ENCODE measurements at regions not wholly inside any gene's neighbourhood (a gene's known extent, or its start where the extent isn't known, plus 50 kb on each side); places are given as distances from the start of the nearest gene placed in this dataset.

DNA sequence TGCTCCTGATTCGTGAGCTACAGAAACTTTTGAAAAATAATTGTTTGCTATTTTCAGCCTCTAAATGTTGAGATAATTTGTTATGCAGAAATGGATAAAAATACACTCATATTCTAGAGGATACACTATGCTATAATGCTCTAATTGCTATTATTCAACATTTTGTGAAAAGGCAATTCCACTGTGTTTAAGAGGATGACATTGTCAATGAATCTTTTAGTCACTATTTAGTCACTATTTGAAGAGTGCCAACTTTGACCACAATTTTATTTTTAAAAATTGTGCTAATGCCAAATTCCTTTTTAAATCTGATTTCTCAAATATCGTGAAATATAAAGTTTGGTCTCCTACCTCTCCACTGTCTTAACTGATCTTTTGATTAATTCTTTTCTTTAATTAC, 604.9 kb upstream of the KCNMB2 start:
- FAIRE-seq, result no peak

DNA sequence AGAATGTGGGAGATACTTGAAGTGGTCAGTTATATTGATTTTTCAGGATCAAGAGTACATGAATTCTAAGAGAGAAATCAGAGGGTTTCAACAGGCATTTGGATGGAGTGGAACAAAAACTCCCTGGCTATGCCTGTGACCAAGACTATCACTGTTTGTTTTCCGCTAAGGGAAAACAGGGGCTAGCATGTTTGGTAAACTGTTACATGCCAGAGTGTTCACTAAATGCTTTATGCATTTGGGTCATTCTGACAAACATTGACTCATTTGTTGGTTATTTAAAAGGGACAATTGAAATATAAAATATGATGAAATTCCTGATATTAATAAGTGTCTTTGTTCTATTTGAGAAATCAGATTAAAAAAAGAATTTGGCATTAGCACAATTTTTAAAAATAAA, 603.9 kb upstream of the KCNMB2 start:
- no peak for FAIRE-seq

DNA sequence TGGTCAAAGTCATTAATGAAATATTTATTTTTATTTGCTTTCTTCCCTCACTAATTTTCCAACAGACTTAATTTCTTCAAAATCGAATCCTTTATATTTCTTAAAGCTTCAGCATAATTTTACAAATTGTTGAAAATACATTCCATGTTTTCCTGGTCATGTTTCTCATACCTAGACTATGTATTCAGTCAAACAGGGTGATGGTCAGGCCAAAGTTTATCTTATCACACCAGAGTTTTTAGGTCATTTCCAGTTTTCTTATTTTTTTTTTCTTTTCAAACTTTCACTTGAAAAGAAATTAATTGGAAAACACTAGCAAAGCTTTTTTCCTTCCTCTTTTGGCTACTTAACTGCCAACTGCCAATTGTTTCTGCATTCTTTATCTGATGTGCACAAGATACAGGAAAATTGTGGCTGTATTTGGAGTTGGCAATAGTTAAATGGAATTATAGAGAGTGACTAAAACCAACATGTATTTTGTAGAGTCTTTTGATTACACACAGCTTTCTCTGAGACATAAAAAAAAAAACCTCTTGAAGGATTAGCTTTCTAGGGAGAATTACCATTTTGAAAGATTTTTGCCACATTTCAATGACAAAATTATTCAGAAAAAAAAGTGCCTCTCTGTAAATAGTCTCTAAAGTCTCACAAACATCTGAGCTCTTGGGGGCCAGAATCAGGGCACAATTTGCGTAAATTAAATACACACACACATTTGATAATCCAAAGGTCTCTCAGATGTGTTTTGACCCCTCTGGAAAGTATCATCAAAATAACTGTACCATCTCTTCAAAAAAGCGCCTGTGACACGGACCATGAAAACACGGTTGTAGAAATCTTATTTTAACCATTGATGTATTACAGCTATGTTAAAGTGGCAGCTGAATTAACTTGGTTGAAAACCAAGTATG, 603.2 kb upstream of the KCNMB2 start:
- FAIRE-seq, result peak; percentile 95

GRCh38 chr3:177934001-177934891, 602.0 kb upstream of the KCNMB2 start:
- no peak for FAIRE-seq

GRCh38 chr3:177935047-177935446, 601.2 kb upstream of the KCNMB2 start:
- FAIRE-seq, result peak; percentile 97

GRCh38 chr3:177936721-177937120, 599.5 kb upstream of the KCNMB2 start:
- no peak for FAIRE-seq

DNA sequence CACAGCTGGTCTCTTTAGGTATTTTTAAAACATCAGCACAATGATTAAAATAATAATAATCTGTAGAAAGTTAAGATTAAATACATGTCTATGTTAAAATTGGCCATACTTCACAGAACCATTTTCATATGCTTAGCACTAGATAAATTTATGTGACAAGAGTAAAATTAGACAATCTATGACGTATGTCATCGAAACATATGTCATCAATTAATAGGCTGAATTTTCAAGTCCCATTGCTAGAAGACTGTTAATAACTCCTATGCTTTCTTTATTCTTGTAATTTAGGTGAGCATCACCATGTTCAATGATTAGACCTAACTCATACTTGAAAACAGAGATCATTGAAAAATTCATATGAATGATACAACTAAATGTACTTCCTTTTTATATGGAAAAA, 593.3 kb upstream of the KCNMB2 start:
- FAIRE-seq, result no peak

DNA sequence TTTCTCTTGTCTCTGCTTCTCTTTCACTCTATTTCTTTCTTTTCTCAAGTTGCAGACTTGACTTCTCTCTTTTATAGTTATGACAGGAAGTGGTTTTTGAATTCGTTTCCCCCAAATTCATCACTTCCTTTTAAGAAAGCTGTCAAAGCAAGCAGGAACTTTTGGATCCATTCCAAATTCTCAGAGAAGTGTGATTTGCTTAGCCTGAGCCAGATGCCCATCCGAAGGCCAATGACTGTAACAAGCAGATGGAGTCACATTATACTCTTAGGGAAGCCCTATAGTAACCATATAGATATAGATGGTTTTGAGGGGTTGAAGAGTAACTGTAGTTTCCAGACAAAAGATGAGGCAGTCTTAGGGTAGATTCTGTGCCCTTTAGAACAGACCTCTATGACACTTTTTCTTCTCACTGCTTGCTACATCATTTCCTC, 592.0 kb upstream of the KCNMB2 start:
- no peak for FAIRE-seq

DNA sequence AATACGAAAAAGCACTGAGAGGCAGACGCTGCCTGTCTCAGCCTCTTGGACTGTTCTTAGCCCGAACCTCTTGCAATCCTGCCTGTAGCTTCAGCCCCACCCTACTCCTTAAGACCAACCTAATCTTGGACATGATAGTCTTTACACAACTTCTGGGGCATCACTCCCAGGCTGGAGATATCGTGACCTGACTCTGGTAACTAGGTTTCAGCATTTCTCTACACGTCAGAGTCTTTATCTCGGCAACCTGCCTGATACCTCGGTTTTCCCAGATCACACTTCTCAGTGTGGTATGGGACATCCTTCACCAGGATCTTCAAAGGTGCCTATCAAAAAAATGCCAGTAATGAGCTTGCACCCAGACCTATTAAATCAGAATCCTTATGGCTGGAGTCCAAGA, 590.2 kb upstream of the KCNMB2 start:
- no peak for FAIRE-seq

DNA sequence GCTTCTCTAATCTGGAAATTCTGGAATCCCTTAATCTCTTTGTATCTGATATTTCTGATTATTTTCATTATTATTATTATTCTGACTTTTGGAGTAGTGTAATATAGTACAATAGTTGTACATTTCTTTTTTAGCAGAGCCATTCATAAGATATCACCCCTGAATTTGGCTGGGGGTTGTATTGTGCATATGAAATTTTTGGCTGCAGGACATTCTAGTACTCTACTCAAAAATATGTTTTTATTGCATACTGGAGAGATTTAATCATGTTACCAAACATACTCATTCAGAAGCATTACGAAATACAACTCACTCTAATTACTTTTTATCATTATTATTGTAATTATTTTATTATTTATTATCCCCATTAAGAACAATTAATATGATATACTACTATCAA, 589.7 kb upstream of the KCNMB2 start:
- FAIRE-seq, result no peak

DNA sequence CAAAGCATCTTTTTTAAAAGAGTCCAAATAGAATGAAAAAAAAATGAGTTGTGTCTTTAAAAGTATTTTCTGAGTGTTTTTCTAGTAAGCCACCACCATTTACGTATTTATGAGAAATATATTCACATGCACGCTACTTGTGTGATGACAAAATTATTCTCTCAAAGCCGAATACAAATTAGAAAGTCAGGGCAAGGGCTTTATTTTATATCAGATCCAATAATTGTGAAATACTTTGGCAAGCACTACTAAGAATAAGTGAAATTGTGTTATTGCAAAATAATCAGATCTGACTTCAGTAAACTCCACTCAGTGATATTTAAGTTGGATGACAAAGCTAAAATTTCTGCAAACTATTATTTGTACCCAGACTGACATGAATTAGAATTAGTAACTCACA, 589.3 kb upstream of the KCNMB2 start:
- FAIRE-seq, result no peak

- FAIRE-seq, result no peak
Measured at GRCh38 chr3:177947901-177948300, 588.3 kb upstream of the KCNMB2 start.

GRCh38 chr3:177948716-177949425, 587.4 kb upstream of the KCNMB2 start:
- no peak for FAIRE-seq

GRCh38 chr3:177959188-177959587, 577.0 kb upstream of the KCNMB2 start:
- no peak for FAIRE-seq

DNA sequence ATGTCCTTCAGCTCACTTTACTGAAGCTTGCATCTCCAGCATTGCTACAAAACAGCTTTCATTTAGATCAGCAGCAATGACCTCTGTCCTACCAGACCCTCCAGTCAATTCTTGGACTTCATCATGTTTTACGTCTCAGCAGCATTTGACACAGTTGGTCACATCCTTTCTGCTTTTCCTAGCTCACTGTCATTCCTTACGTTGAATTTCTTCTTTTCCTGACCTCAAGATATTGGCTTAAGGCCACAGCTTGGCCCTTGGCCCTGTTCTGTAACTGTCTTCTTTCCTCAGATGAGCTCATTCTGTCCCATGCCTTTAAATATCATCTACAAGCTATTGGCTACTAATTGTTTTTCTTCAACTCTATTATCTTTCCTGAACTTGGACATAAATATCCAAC, 576.2 kb upstream of the KCNMB2 start:
- peak; percentile 98 for FAIRE-seq

DNA sequence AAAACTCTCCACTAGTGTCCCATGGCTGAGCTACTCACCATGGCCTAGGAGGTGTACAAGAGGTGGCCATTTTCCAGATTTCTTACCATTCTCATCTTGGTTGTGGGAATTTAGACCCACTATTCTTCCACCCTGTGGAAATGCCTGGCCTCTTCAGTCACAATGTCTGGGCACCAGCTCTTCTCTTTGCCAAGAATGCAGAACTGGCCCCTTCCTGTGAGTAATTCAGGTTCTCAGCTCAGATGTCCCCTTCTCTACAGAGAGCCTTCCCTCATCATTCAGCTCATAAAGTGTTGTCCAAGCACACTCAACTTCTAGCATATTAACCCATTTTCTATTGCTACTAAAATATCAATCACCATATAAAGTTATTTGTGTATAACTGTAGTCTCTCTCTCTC, 575.5 kb upstream of the KCNMB2 start:
- FAIRE-seq, result no peak

DNA sequence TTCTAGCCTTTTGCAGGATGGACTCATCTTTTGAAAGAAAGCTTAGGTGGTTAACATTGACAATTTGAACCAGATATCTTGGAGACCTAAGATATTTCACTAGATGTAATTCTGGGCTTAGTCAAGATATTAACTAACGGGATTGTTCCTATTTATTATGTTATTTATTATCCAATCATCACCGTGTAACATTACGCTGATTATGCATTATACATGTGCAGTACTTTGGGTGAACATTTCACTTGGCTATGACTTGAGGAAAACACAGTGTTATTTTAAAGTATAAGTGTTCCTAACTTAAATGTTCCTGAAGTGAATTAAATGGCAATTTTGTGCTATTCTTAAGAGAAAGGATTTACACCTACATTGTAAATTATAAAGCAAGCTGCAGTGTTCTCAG, 574.5 kb upstream of the KCNMB2 start:
- FAIRE-seq, result no peak

DNA sequence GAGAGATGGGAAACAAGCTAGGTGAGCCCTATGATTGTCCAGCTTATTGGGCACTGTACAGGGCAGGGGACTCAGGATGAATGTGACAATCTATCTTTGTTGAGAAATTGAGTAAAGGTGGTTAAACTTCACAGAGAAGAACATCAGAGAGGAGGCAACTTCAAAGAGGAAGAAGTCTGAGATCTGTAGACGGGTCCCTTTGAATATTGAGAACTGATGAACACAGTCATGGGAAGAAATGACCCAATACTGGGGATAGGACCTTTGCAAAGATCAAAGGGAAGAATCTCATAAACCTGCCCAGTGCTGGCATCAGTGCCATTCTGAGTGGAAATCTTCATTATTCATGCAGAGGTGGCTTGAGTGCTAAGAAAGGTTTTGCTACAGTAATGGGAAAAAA, 569.7 kb upstream of the KCNMB2 start:
- no peak for FAIRE-seq

GRCh38 chr3:177968891-177969290, 567.3 kb upstream of the KCNMB2 start:
- FAIRE-seq, result no peak

DNA sequence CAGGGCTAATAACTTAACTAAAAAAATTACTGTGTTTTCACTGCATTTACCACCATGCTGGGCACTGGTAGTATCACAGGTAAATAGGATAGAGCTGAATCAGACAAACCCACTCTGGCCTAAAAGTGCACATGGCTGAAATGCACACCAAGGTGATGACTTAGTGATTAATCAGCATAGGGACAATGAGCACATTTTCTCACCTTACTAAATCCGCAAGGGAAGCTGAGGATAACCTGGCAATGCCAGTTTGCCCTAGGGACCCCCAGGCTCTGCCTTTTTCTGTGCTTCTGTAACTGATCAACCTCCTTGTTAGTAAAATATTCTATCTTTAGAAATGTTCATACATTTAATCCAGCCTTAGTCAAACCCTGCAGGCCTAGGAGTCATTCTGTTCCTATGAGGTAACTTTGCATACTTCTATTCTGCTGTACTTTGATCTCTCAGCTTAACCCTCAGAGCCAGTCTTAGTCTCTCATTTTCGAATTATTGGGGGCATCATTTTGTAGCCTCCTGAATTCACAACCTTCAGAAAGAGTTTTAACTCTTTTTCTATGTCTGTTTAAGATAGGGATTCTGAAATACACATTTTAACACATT, 562.9 kb upstream of the KCNMB2 start:
- FAIRE-seq, result peak; percentile 50

DNA sequence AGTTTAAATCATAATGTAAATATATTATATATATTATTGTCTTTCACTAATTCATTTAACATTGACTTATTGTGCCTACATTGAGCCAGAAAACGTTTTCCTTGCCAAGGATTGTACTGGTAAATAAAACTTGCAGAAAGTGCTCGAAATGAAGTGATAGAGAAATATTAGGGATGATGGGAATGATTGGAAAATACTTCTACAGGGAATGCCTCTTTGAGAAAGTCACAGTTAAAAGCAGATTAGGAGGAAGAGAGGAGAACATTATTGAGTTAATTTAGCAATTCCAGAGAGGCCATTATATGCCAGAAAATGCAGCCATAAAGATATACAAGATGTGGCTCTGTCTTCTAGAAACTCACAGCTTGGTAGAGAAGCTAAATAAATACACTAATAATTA, 560.0 kb upstream of the KCNMB2 start:
- FAIRE-seq, result peak; percentile 79

DNA sequence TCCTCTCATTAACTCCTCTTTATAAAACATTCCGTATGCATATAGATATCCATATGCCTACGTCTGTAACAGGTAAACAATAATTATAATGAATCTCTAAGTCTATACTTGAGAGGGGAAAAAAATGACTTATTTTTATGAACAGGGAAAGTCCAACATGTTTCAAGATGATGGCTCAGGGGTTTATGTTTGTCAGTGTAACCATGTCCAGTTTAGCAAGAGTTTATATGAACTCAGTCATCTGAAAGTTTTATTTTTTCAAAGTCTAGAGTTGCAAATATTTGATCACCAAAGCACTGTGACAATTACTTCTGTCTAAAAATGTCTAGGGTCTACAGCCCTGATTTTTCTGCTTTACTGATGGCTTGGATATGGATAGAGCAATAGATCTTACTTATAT, 559.4 kb upstream of the KCNMB2 start:
- FAIRE-seq, result no peak
